H1 (cell line): ENCODE measurements at regions not wholly inside any gene's neighbourhood (a gene's known extent, or its start where the extent isn't known, plus 50 kb on each side); places are given as distances from the start of the nearest gene placed in this dataset.

ENCODE experiments used
- CTCF ChIA-PET: fragments of 300-600 bp; sonication (Branson Sonifier 250); formaldehyde crosslinking; loops from one replicate; lab custom pipeline; 2021; ENCODE audit not compliant: partially characterized antibody; lab: Charles Lee
- POLR2A ChIA-PET: fragments of 300-600 bp; sonication (Branson Sonifier 250); formaldehyde crosslinking; loops from one replicate; lab custom pipeline; 2021; ENCODE audit warnings: inconsistent platforms; ENCODE audit not compliant: partially characterized antibody; lab: Charles Lee
- DNase-seq, 2 experiments: peaks; one replicate each; pipeline versions ENCODE4 v3.0.0 to v3.0.0-alpha.2; 2010 to 2022; ENCODE audit warnings: low spot score in 2 of 2, low read depth in 1 of 2, mixed read lengths in 1 of 2
- FAIRE-seq: peaks from 2 replicates; lab custom pipeline; 2011; peaks lifted over from hg19 to GRCh38; lab: Jason Lieb, UNC
- H2AFZ ChIP-seq: 2 replicates; pipeline ENCODE4 v1.8.1; 2012; ENCODE audit warnings: low read length, inconsistent platforms
- H2AK5ac ChIP-seq: 2 replicates; pipeline ENCODE4 v1.6.1; 2013; ENCODE audit warnings: low read depth, low read length
- H2BK120ac ChIP-seq: replicated peaks from 2 replicates; pipeline ENCODE3; 2013; ENCODE audit warnings: low read depth, low read length, inconsistent platforms
- H2BK12ac ChIP-seq: 2 replicates; pipeline ENCODE4 v1.6.1; 2013; ENCODE audit warnings: low read depth, low read length
- H2BK15ac ChIP-seq: 2 replicates; pipeline ENCODE4 v1.6.1; 2013; ENCODE audit warnings: low read length
- H2BK20ac ChIP-seq: 2 replicates; pipeline ENCODE4 v1.6.1; 2013; ENCODE audit warnings: low read length
- H2BK5ac ChIP-seq: 2 replicates; pipeline ENCODE4 v1.6.1; 2013; ENCODE audit warnings: low read depth, low read length
- H3K14ac ChIP-seq: 2 replicates; pipeline ENCODE4 v1.6.1; 2013; ENCODE audit warnings: inconsistent platforms; ENCODE audit not compliant: insufficient read length
- H3K18ac ChIP-seq: 2 replicates; pipeline ENCODE4 v1.6.1; 2013; ENCODE audit warnings: low read length; ENCODE audit errors: extremely low read depth
- H3K23ac ChIP-seq: 2 replicates; pipeline ENCODE4 v1.6.1; 2013; ENCODE audit warnings: inconsistent platforms; ENCODE audit not compliant: insufficient read length
- H3K23me2 ChIP-seq: 2 replicates; pipeline ENCODE4 v1.6.1; 2013; ENCODE audit warnings: low read depth, low read length
- H3K27ac ChIP-seq: 2 replicates; pipeline ENCODE4 v1.6.1; 2011; ENCODE audit warnings: low read depth, low read length, inconsistent platforms
- H3K27me3 ChIP-seq, 4 experiments: replicated peaks in 1 of 4; 1 replicate in 1 of 4; 2 replicates in 3 of 4; pipeline versions ENCODE4 v1.6.1 to v1.8.1; 2011 to 2013; ENCODE audit warnings: low read length in 3 of 4, mild to moderate bottlenecking in 3 of 4, inconsistent platforms in 2 of 4, mixed read lengths in 2 of 4, moderate library complexity in 1 of 4; ENCODE audit not compliant: control insufficient read depth in 3 of 4, insufficient read depth in 3 of 4; ENCODE audit errors: extremely low read depth in 1 of 4
- H3K36me3 ChIP-seq, 4 experiments: 2 replicates each; pipeline versions ENCODE4 v1.6.1 to v1.8.1; 2011 to 2013; ENCODE audit warnings: mild to moderate bottlenecking in 4 of 4, low read length in 3 of 4, moderate library complexity in 2 of 4, control low read depth in 1 of 4, inconsistent platforms in 1 of 4; ENCODE audit not compliant: insufficient read depth in 4 of 4, control insufficient read depth in 2 of 4
- H3K4ac ChIP-seq: replicated peaks from 2 replicates; pipeline ENCODE3; 2013; ENCODE audit warnings: low read length, low read depth, mixed read lengths, inconsistent platforms; ENCODE audit not compliant: insufficient read length
- H3K4me1 ChIP-seq, 4 experiments: replicated peaks in 1 of 4; 1 replicate in 1 of 4; 2 replicates in 3 of 4; pipeline versions ENCODE4 v1.6.1 to v1.8.1; 2011 to 2013; ENCODE audit warnings: low read length in 3 of 4, inconsistent platforms in 2 of 4, mixed read lengths in 1 of 4; ENCODE audit not compliant: insufficient read depth in 4 of 4, control insufficient read depth in 3 of 4
- H3K4me2 ChIP-seq, 2 experiments: 2 replicates each; pipeline versions ENCODE4 v1.6.1 to v1.8.1; 2011 to 2013; ENCODE audit warnings: low read depth in 2 of 2, low read length in 2 of 2, control low read depth in 1 of 2, inconsistent platforms in 1 of 2, mild to moderate bottlenecking in 1 of 2; ENCODE audit not compliant: insufficient read depth in 1 of 2
- H3K4me3 ChIP-seq, 4 experiments: fragments of 200-600, 300-600 bp in 1 of 4; sonication (generic), shearing (Covaris generic), sonication (Bioruptor Twin) in 1 of 4; 2 replicates each; pipeline versions ENCODE4 v1.5.1 to v1.8.1; 2011 to 2016; ENCODE audit warnings: low read length in 4 of 4, low read depth in 3 of 4, control low read depth in 2 of 4, inconsistent platforms in 2 of 4, mild to moderate bottlenecking in 2 of 4, mixed read lengths in 1 of 4, moderate library complexity in 1 of 4; ENCODE audit not compliant: insufficient read depth in 2 of 4; ENCODE audit errors: extremely low read depth in 1 of 4
- H3K56ac ChIP-seq: replicated peaks from 2 replicates; pipeline ENCODE3; 2013; ENCODE audit warnings: low read depth, mild to moderate bottlenecking, mixed read lengths, low read length, inconsistent platforms; ENCODE audit not compliant: insufficient read length
- H3K79me1 ChIP-seq: 2 replicates; pipeline ENCODE4 v1.6.1; 2013; ENCODE audit warnings: low read depth, low read length, control low read depth
- H3K79me2 ChIP-seq, 2 experiments: 2 replicates each; pipeline versions ENCODE4 v1.6.1 to v1.8.1; 2012 to 2013; ENCODE audit warnings: low read length in 2 of 2, mild to moderate bottlenecking in 2 of 2, inconsistent platforms in 1 of 2; ENCODE audit not compliant: insufficient read depth in 2 of 2, control insufficient read depth in 1 of 2
- H3K9ac ChIP-seq, 4 experiments: replicated peaks in 1 of 4; 1 replicate in 1 of 4; 2 replicates in 3 of 4; pipeline versions ENCODE4 v1.6.1 to v1.8.1; 2011 to 2013; ENCODE audit warnings: low read depth in 3 of 4, low read length in 3 of 4, control low read depth in 2 of 4, mild to moderate bottlenecking in 2 of 4, moderate library complexity in 2 of 4, inconsistent platforms in 1 of 4; ENCODE audit errors: extremely low read depth in 1 of 4
- H3K9me3 ChIP-seq, 2 experiments: 2 replicates each; pipeline versions ENCODE4 v1.6.1 to v1.8.1; 2012 to 2013; ENCODE audit warnings: mild to moderate bottlenecking in 2 of 2, moderate library complexity in 2 of 2, control low read depth in 1 of 2, inconsistent platforms in 1 of 2, low read depth in 1 of 2, low read length in 1 of 2, mixed read lengths in 1 of 2; ENCODE audit not compliant: insufficient read depth in 2 of 2
- H4K20me1 ChIP-seq, 2 experiments: replicated peaks in 1 of 2; 2 replicates each; pipeline versions ENCODE3 to v1.8.1; 2011 to 2013; ENCODE audit warnings: inconsistent platforms in 2 of 2, low read length in 2 of 2, mild to moderate bottlenecking in 1 of 2; ENCODE audit not compliant: insufficient read depth in 2 of 2, control insufficient read depth in 1 of 2
- H4K5ac ChIP-seq: 2 replicates; pipeline ENCODE4 v1.6.1; 2013; ENCODE audit warnings: low read length, low read depth, mixed read lengths, inconsistent platforms; ENCODE audit not compliant: insufficient read length
- H4K8ac ChIP-seq: 2 replicates; pipeline ENCODE4 v1.8.0; 2013; ENCODE audit warnings: mild to moderate bottlenecking, moderate library complexity, low read length, inconsistent platforms; ENCODE audit not compliant: insufficient read depth; ENCODE audit errors: extremely low read depth
- H4K91ac ChIP-seq: replicated peaks from 2 replicates; pipeline ENCODE3; 2013; ENCODE audit warnings: low read length, mixed read lengths, inconsistent platforms; ENCODE audit not compliant: insufficient read length
- RXRA ChIP-seq: IDR thresholded peaks from 2 replicates; pipeline ENCODE4 v1.6.1; 2011; ENCODE audit warnings: low read depth, mild to moderate bottlenecking, low read length, moderate library complexity; ENCODE audit not compliant: insufficient read depth
- WGBS, 2 experiments: shearing (Covaris generic) in 1 of 2; methylation state at CpG; one replicate each; pipeline versions ENCODE4 v1.1.6 to v1.1.7; 2013 to 2015; ENCODE audit warnings: low lambda C conversion rate in 2 of 2, mixed read lengths in 2 of 2, inconsistent platforms in 1 of 2, low coverage in 1 of 2, missing lambda C conversion rate in 1 of 2; ENCODE audit not compliant: insufficient replicate concordance in 2 of 2, insufficient coverage in 1 of 2, insufficient read length in 1 of 2; ENCODE audit errors: extremely low coverage in 1 of 2, missing lambda C conversion rate in 1 of 2; 5-methylcytosine and 5-hydroxymethylcytosine counted together

GRCh38 chr4:151946718-151947117 is 185.9 kb upstream of the GATB start:
- Histone ChIP-seq H3K9me3 (peaks cover 27 to 32% of the 10 kb centered on the region in 2 experiments), H2BK12ac (no peak overlapping the region), H2BK120ac (no peak overlapping the region), H2BK5ac (no peak overlapping the region), H3K79me1 (no peaks in the 10 kb centered on the region), H2AK5ac (no peak overlapping the region), H3K56ac (no peak overlapping the region), H3K23me2 (no peaks in the 10 kb centered on the region), H2BK20ac (no peak overlapping the region), H3K14ac (no peak overlapping the region), H3K27me3 (no peaks in the 10 kb centered on the region), H3K23ac (no peak overlapping the region), H4K20me1 (no peaks in the 10 kb centered on the region), H3K4ac (no peak overlapping the region), H3K4me1 (no peaks in the 10 kb centered on the region), H3K18ac (no peak overlapping the region), H3K4me2 (no peak overlapping the region)
- FAIRE-seq: no peak
- DNase-seq: no peak
- POLR2A ChIA-PET: no interaction called here
- 90% methylated on average over 2 of the region's 2 CpGs; no CpG with 5 or more reads in 1 of the 2 experiments for WGBS, 2 experiments
- no peak for TF ChIP-seq RXRA
- TF ChIP-seq, all 59 proteins: peak for 0
- Histone ChIP-seq H4K5ac (no peak overlapping the region), H4K91ac (no peak overlapping the region), H3K36me3 (no peaks in the 10 kb centered on the region), H3K4me3 (no peak overlapping the region), H3K9ac (no peak overlapping the region), H2AFZ (no peak overlapping the region), H4K8ac (no peak overlapping the region), H3K27ac (no peak overlapping the region), H3K79me2 (no peaks in the 10 kb centered on the region), H2BK15ac (no peak overlapping the region)
- CTCF ChIA-PET: interaction anchor here (0.9 kb wide), 2 partner anchors 30 to 434 kb away, joined by 3 read pairs; no protein-coding TSS in a partner anchor
